HG02938 (cell line): ENCODE measurements at regions not wholly inside any gene's neighbourhood (a gene's known extent, or its start where the extent isn't known, plus 50 kb on each side); places are given as distances from the start of the nearest gene placed in this dataset.
"Not testable (repeated sequence)": the region's sequence is repeated elsewhere in the genome, so short reads cannot be mapped to it uniquely, and the experiment has no call there.

Source experiments
- ATAC-seq: cut with Tn5 transposase; IDR thresholded peaks from one replicate; pipeline ENCODE4 v1.9.1; 2021; ENCODE audit warnings: mild to moderate bottlenecking, moderate library complexity; ENCODE audit not compliant: unreplicated experiment

- ATAC-seq = no peak
Measured at GRCh38 chr6:79810185-79810705, 137.1 kb downstream of the ELOVL4 start.

- no peak for ATAC-seq
Measured at GRCh38 chr6:79808921-79809320, 138.4 kb downstream of the ELOVL4 start.

- not testable (repeated sequence) for ATAC-seq
Measured at GRCh38 chr6:79806661-79807060, 140.7 kb downstream of the ELOVL4 start.

- no peak for ATAC-seq
Measured at GRCh38 chr6:79804732-79805131, 142.6 kb downstream of the ELOVL4 start.

GRCh38 chr6:79803917-79804316, 143.4 kb downstream of the ELOVL4 start:
- ATAC-seq = no peak

GRCh38 chr6:79802657-79803300, 144.6 kb downstream of the ELOVL4 start:
- ATAC-seq = no peak

GRCh38 chr6:79801362-79801761, 146.0 kb downstream of the ELOVL4 start:
- no peak for ATAC-seq

GRCh38 chr6:79798841-79799240, 148.5 kb downstream of the ELOVL4 start:
- ATAC-seq = no peak

- ATAC-seq = no peak
Measured at GRCh38 chr6:79797912-79798311, 149.4 kb downstream of the ELOVL4 start.

GRCh38 chr6:79797163-79797764, 150.1 kb downstream of the ELOVL4 start:
- no peak for ATAC-seq

- ATAC-seq = no peak
Measured at GRCh38 chr6:79796197-79796596, 151.2 kb downstream of the ELOVL4 start.

- no peak for ATAC-seq
Measured at GRCh38 chr6:79789896-79790295, 157.5 kb downstream of the ELOVL4 start.

- ATAC-seq = no peak
Measured at GRCh38 chr6:79788756-79789155, 157.6 kb downstream of the SH3BGRL2 start.

- ATAC-seq = no peak
Measured at GRCh38 chr6:79787626-79788025, 156.5 kb downstream of the SH3BGRL2 start.

GRCh38 chr6:79784395-79784753, 153.2 kb downstream of the SH3BGRL2 start:
- ATAC-seq = no peak

- no peak for ATAC-seq
Measured at GRCh38 chr6:79783670-79784394, 152.7 kb downstream of the SH3BGRL2 start.

- ATAC-seq = no peak
Measured at GRCh38 chr6:79782792-79783580, 151.9 kb downstream of the SH3BGRL2 start.

- no peak for ATAC-seq
Measured at GRCh38 chr6:79781916-79782315, 150.8 kb downstream of the SH3BGRL2 start.

- no peak for ATAC-seq
Measured at GRCh38 chr6:79780881-79781280, 149.8 kb downstream of the SH3BGRL2 start.

- no peak for ATAC-seq
Measured at GRCh38 chr6:79778816-79779215, 147.7 kb downstream of the SH3BGRL2 start.
